Glutamatergic neuron (in vitro differentiated cells): ENCODE measurements at regions not wholly inside any gene's neighbourhood (a gene's known extent, or its start where the extent isn't known, plus 50 kb on each side); places are given as distances from the start of the nearest gene placed in this dataset.

Experiments
- DNase-seq: peaks from one replicate; pipeline ENCODE4 v3.0.0; 2022
- H3K27ac Mint-ChIP-seq: one replicate; pipeline ENCODE4 v1.8.0; 2020; ENCODE audit warnings: mild to moderate bottlenecking, mixed read lengths, inconsistent platforms; ENCODE audit not compliant: unreplicated experiment
- H3K27me3 Mint-ChIP-seq: one replicate; pipeline ENCODE4 v1.8.0; 2020; ENCODE audit warnings: mild to moderate bottlenecking, moderate library complexity, mixed read lengths, inconsistent platforms; ENCODE audit not compliant: unreplicated experiment
- H3K36me3 Mint-ChIP-seq: one replicate; pipeline ENCODE4 v1.8.0; 2020; ENCODE audit warnings: mild to moderate bottlenecking, mixed read lengths, inconsistent platforms; ENCODE audit not compliant: unreplicated experiment
- H3K4me1 Mint-ChIP-seq: one replicate; pipeline ENCODE4 v1.8.0; 2020; ENCODE audit warnings: mild to moderate bottlenecking, low read depth, mixed read lengths, inconsistent platforms; ENCODE audit not compliant: unreplicated experiment
- H3K4me3 Mint-ChIP-seq: one replicate; pipeline ENCODE4 v1.8.0; 2020; ENCODE audit warnings: mild to moderate bottlenecking, mixed read lengths, inconsistent platforms; ENCODE audit not compliant: unreplicated experiment
- H3K9me3 Mint-ChIP-seq: one replicate; pipeline ENCODE4 v1.8.0; 2020; ENCODE audit warnings: mild to moderate bottlenecking, moderate library complexity, mixed read lengths, inconsistent platforms; ENCODE audit not compliant: unreplicated experiment
- CTCF ChIP-seq: fragments of 200-600 bp; sonication (generic); IDR thresholded peaks from one replicate; pipeline ENCODE4 v1.5.0; 2021; ENCODE audit not compliant: partially characterized antibody, unreplicated experiment

- DNase-seq: no peak
- Mint-ChIP-seq H3K4me1 (no peaks in the 10 kb centered on the region), H3K27me3 (no peaks in the 10 kb centered on the region), H3K27ac (no peak overlapping the region), H3K9me3 (peaks cover 13% of the 10 kb centered on the region), H3K36me3 (peaks cover 27% of the 10 kb centered on the region), H3K4me3 (no peak overlapping the region)
- TF ChIP-seq CTCF: no peak
Observed at GRCh38 chr15:46014532-46014931, 379.7 kb downstream of the SQOR start.

- no peaks in the 10 kb centered on the region for H3K9me3 Mint-ChIP-seq
- H3K27me3 Mint-ChIP-seq: no peaks in the 10 kb centered on the region
- no peaks in the 10 kb centered on the region for H3K4me1 Mint-ChIP-seq
- no peak for TF ChIP-seq CTCF
- no peak overlapping the region for H3K4me3 Mint-ChIP-seq
- DNase-seq: no peak
- H3K27ac Mint-ChIP-seq: no peak overlapping the region
- H3K36me3 Mint-ChIP-seq: no peaks in the 10 kb centered on the region
Observed at GRCh38 chr15:46034755-46035154, 399.9 kb downstream of the SQOR start.

- DNase-seq: no peak
- Mint-ChIP-seq H3K27ac (no peak overlapping the region), H3K27me3 (no peaks in the 10 kb centered on the region), H3K4me3 (no peak overlapping the region), H3K4me1 (no peaks in the 10 kb centered on the region), H3K9me3 (no peaks in the 10 kb centered on the region), H3K36me3 (no peaks in the 10 kb centered on the region)
- no peak for TF ChIP-seq CTCF
Observed at GRCh38 chr15:46039703-46040102, 404.9 kb downstream of the SQOR start.

GRCh38 chr15:46041905-46042304, 407.1 kb downstream of the SQOR start:
- DNase-seq: no peak
- Mint-ChIP-seq H3K27ac (no peak overlapping the region), H3K4me1 (no peaks in the 10 kb centered on the region), H3K9me3 (no peaks in the 10 kb centered on the region), H3K4me3 (no peak overlapping the region), H3K27me3 (no peaks in the 10 kb centered on the region), H3K36me3 (no peaks in the 10 kb centered on the region)
- TF ChIP-seq CTCF: no peak

GRCh38 chr15:46059921-46060594, 425.2 kb downstream of the SQOR start:
- Mint-ChIP-seq H3K4me1 (no peaks in the 10 kb centered on the region), H3K36me3 (no peaks in the 10 kb centered on the region), H3K27me3 (no peaks in the 10 kb centered on the region), H3K27ac (no peak overlapping the region), H3K4me3 (no peak overlapping the region), H3K9me3 (no peaks in the 10 kb centered on the region)
- DNase-seq: no peak
- TF ChIP-seq CTCF: no peak
